ENCODE measurements at regions not wholly inside any gene's neighbourhood (a gene's known extent, or its start where the extent isn't known, plus 50 kb on each side); places are given as distances from the start of the nearest gene placed in this dataset.

DNA sequence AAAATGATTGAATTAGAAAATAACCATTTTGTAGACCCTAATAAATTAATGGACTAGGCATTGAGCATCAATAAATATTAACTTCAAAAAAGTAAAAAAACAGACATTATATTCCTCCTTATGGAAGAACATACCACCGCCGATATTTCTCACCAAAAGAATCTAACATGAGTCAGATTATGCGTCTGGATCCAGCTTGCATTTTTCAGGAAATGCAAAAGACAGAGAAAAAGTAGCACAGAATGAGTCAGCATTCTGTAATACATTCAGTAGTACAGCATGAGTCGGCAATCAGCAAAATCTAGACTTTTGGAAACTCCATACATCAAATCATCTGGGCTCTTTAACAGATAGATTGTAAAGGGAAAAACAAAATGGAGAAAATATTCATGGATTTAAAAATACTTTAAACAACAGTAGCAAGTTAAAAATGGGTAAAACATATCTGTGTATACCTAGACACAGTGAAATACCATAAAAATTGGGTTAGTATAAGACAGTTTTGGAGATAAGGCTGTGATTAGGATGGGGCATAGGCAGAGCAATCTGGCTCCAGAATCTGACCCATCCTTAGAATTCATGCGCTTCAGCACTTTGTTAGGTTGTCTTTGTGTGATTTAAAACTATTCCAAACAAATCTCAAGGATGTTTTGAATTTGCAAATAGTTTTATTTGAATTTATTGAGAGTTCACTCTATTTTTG lies 633.0 kb upstream of the FAM241A start:
- no peak overlapping the region for H3K27ac ChIP-seq (ENCODE audit: low read depth in 1 of 2, low read length in 2 of 2)
- no peak for TF ChIP-seq FOXA1 (IDR thresholded peaks at IDR 0.05)
- no peak for TF ChIP-seq EGR1 (IDR thresholded peaks at IDR 0.05; ENCODE audit: low read depth in 2 of 2)
- TF ChIP-seq, protein P1, sequence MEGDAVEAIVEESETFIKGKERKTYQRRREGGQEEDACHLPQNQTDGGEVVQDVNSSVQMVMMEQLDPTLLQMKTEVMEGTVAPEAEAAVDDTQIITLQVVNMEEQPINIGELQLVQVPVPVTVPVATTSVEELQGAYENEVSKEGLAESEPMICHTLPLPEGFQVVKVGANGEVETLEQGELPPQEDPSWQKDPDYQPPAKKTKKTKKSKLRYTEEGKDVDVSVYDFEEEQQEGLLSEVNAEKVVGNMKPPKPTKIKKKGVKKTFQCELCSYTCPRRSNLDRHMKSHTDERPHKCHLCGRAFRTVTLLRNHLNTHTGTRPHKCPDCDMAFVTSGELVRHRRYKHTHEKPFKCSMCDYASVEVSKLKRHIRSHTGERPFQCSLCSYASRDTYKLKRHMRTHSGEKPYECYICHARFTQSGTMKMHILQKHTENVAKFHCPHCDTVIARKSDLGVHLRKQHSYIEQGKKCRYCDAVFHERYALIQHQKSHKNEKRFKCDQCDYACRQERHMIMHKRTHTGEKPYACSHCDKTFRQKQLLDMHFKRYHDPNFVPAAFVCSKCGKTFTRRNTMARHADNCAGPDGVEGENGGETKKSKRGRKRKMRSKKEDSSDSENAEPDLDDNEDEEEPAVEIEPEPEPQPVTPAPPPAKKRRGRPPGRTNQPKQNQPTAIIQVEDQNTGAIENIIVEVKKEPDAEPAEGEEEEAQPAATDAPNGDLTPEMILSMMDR (IDR thresholded peaks at IDR 0.05; ENCODE audit: low read depth, low read length, missing input control) = no peak
- no peak for TF ChIP-seq NR2F2 (IDR thresholded peaks at IDR 0.05)
- TF ChIP-seq, protein P2, sequence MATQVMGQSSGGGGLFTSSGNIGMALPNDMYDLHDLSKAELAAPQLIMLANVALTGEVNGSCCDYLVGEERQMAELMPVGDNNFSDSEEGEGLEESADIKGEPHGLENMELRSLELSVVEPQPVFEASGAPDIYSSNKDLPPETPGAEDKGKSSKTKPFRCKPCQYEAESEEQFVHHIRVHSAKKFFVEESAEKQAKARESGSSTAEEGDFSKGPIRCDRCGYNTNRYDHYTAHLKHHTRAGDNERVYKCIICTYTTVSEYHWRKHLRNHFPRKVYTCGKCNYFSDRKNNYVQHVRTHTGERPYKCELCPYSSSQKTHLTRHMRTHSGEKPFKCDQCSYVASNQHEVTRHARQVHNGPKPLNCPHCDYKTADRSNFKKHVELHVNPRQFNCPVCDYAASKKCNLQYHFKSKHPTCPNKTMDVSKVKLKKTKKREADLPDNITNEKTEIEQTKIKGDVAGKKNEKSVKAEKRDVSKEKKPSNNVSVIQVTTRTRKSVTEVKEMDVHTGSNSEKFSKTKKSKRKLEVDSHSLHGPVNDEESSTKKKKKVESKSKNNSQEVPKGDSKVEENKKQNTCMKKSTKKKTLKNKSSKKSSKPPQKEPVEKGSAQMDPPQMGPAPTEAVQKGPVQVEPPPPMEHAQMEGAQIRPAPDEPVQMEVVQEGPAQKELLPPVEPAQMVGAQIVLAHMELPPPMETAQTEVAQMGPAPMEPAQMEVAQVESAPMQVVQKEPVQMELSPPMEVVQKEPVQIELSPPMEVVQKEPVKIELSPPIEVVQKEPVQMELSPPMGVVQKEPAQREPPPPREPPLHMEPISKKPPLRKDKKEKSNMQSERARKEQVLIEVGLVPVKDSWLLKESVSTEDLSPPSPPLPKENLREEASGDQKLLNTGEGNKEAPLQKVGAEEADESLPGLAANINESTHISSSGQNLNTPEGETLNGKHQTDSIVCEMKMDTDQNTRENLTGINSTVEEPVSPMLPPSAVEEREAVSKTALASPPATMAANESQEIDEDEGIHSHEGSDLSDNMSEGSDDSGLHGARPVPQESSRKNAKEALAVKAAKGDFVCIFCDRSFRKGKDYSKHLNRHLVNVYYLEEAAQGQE (IDR thresholded peaks at IDR 0.05) = no peak
- TF ChIP-seq, protein P3, sequence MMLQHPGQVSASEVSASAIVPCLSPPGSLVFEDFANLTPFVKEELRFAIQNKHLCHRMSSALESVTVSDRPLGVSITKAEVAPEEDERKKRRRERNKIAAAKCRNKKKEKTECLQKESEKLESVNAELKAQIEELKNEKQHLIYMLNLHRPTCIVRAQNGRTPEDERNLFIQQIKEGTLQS (IDR thresholded peaks at IDR 0.05) = no peak
- TF ChIP-seq RXRA (IDR thresholded peaks at IDR 0.05) = no peak
- no peak for TF ChIP-seq HNF4G (IDR thresholded peaks at IDR 0.05)
- no peak for TF ChIP-seq TAF1 (conservative IDR thresholded peaks at IDR 0.05)
- TF ChIP-seq, protein P4, sequence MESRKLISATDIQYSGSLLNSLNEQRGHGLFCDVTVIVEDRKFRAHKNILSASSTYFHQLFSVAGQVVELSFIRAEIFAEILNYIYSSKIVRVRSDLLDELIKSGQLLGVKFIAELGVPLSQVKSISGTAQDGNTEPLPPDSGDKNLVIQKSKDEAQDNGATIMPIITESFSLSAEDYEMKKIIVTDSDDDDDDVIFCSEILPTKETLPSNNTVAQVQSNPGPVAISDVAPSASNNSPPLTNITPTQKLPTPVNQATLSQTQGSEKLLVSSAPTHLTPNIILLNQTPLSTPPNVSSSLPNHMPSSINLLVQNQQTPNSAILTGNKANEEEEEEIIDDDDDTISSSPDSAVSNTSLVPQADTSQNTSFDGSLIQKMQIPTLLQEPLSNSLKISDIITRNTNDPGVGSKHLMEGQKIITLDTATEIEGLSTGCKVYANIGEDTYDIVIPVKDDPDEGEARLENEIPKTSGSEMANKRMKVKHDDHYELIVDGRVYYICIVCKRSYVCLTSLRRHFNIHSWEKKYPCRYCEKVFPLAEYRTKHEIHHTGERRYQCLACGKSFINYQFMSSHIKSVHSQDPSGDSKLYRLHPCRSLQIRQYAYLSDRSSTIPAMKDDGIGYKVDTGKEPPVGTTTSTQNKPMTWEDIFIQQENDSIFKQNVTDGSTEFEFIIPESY (IDR thresholded peaks at IDR 0.05) = no peak
- TF ChIP-seq SP1 (IDR thresholded peaks at IDR 0.05) = no peak
- TF ChIP-seq YY1 (IDR thresholded peaks at IDR 0.05) = no peak
- no peak for TF ChIP-seq FOXA2 (IDR thresholded peaks at IDR 0.05)
- TF ChIP-seq HNF4A (conservative IDR thresholded peaks at IDR 0.05) = no peak
- TF ChIP-seq JUND (IDR thresholded peaks at IDR 0.05) = no peak
- no peak for TF ChIP-seq RAD21 (IDR thresholded peaks at IDR 0.05)
- TF ChIP-seq GABPA (IDR thresholded peaks at IDR 0.05 in 1 of 2, conservative IDR thresholded peaks at IDR 0.05 in 1 of 2) = no peak
- TF ChIP-seq, protein P5, sequence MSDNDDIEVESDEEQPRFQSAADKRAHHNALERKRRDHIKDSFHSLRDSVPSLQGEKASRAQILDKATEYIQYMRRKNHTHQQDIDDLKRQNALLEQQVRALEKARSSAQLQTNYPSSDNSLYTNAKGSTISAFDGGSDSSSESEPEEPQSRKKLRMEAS (IDR thresholded peaks at IDR 0.05) = no peak
- no peaks in the 10 kb centered on the region for H3K36me3 ChIP-seq (ENCODE audit: control insufficient read depth in 4 of 4, insufficient read depth in 3 of 4, low read depth in 1 of 4, low read length in 3 of 4)
- H3K27me3 ChIP-seq (ENCODE audit: control insufficient read depth in 4 of 4, insufficient read depth in 4 of 4, low read length in 3 of 4) = no peaks in the 10 kb centered on the region
- DNase-seq (ENCODE audit: low spot score) = no peak
- no peaks in the 10 kb centered on the region for H3K9me3 ChIP-seq (ENCODE audit: control insufficient read depth in 4 of 4, low read length in 3 of 4)
- H3K9ac ChIP-seq (ENCODE audit: low read depth in 1 of 2, low read length in 2 of 2) = no peak overlapping the region
- no peaks in the 10 kb centered on the region for H3K4me1 ChIP-seq (ENCODE audit: control insufficient read depth in 4 of 4, insufficient read depth in 4 of 4, low read length in 3 of 4)
- WGBS = 81% methylated on average over 5 of the region's 5 CpGs
- H3K4me3 ChIP-seq (ENCODE audit: low read depth in 1 of 3, low read length in 3 of 3) = no peak overlapping the region

Measured in liver (tissue), 8 donors.